Smooth muscle cell (in vitro differentiated cells): ENCODE measurements at regions not wholly inside any gene's neighbourhood (a gene's known extent, or its start where the extent isn't known, plus 50 kb on each side); places are given as distances from the start of the nearest gene placed in this dataset.

Experiments
- DNase-seq: peaks from one replicate; lab custom pipeline; 2025; ENCODE audit not compliant: unreplicated experiment; lab: John Stamatoyannopoulos, UW
- H2AFZ ChIP-seq: fragments of 200-600 bp; sonication (generic); 2 replicates; pipeline ENCODE4 v1.6.0; 2016; ENCODE audit warnings: antibody characterized with exemption, low read depth, mild to moderate bottlenecking
- H3F3A ChIP-seq: fragments of 200-600 bp; sonication (generic); 2 replicates; pipeline ENCODE4 v1.6.0; 2017; ENCODE audit warnings: antibody characterized with exemption, low read depth
- H3K27ac ChIP-seq: fragments of 200-600 bp; sonication (generic); 2 replicates; pipeline ENCODE4 v1.5.1; 2016; ENCODE audit warnings: low read depth, mild to moderate bottlenecking
- H3K27me3 ChIP-seq: fragments of 200-600 bp; sonication (generic); 2 replicates; pipeline ENCODE4 v1.6.1; 2016; ENCODE audit warnings: low read depth, mild to moderate bottlenecking
- H3K36me3 ChIP-seq: fragments of 200-600 bp; sonication (generic); 2 replicates; pipeline ENCODE4 v1.5.1; 2016; ENCODE audit warnings: low read depth
- H3K4me1 ChIP-seq: fragments of 200-600 bp; sonication (generic); 2 replicates; pipeline ENCODE4 v1.5.1; 2016; ENCODE audit warnings: low read depth
- H3K4me2 ChIP-seq: fragments of 200-600 bp; sonication (generic); 2 replicates; pipeline ENCODE4 v1.6.0; 2016; ENCODE audit warnings: mild to moderate bottlenecking
- H3K4me3 ChIP-seq: fragments of 200-600 bp; sonication (generic); 2 replicates; pipeline ENCODE4 v1.5.1; 2016; ENCODE audit warnings: mild to moderate bottlenecking
- H3K79me2 ChIP-seq: fragments of 200-600 bp; sonication (generic); 2 replicates; pipeline ENCODE4 v1.6.0; 2016; ENCODE audit warnings: low read depth, mild to moderate bottlenecking
- H3K9ac ChIP-seq: fragments of 200-600 bp; sonication (generic); 2 replicates; pipeline ENCODE4 v1.6.0; 2016; ENCODE audit warnings: low read depth
- H3K9me3 ChIP-seq: fragments of 200-600 bp; sonication (generic); replicated peaks from 2 replicates; pipeline ENCODE4 v1.5.1; 2016; ENCODE audit warnings: low read depth
- H4K20me1 ChIP-seq: fragments of 200-600 bp; sonication (generic); 2 replicates; pipeline ENCODE4 v1.6.0; 2016; ENCODE audit warnings: low read depth
- WGBS: methylation state at CpG from one replicate; pipeline ENCODE4 v1.1.7; 2016; ENCODE audit warnings: low lambda C conversion rate; 5-methylcytosine and 5-hydroxymethylcytosine counted together
- TF ChIP-seq, protein P1 (sequence below): fragments of 200-600 bp; sonication (generic); IDR thresholded peaks from 2 replicates; pipeline ENCODE4 v1.5.1; 2017; ENCODE audit warnings: borderline replicate concordance, mild to moderate bottlenecking, antibody characterized with exemption; ENCODE audit not compliant: insufficient read depth, poor library complexity, severe bottlenecking

DNA sequence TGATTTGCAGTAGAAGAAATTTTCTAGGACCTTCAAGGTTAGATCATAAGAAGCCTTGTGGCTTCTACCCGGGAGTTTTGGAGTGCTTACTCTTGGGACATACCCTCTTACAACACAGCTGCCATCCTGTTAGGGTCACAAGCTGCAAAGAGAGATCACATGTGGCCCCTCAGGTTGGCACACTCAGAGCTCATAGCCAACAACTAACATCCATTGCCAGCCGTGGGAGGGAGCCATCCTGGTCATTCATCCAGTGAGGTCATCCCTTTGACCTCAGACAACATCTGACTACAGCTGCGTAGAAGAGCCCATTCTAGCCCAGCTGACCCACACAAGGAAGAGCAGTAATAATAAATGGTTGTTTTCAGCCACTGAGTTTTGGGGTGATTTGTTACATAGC is 76.9 kb upstream of the NABP1 start:
- Histone ChIP-seq H3F3A (no peaks in the 10 kb centered on the region), H3K27ac (no peak overlapping the region), H4K20me1 (no peaks in the 10 kb centered on the region), H3K9ac (no peak overlapping the region), H3K27me3 (no peaks in the 10 kb centered on the region), H3K79me2 (no peaks in the 10 kb centered on the region), H3K36me3 (no peaks in the 10 kb centered on the region), H3K4me3 (no peak overlapping the region), H3K9me3 (no peaks in the 10 kb centered on the region), H3K4me1 (no peaks in the 10 kb centered on the region), H3K4me2 (no peak overlapping the region), H2AFZ (no peak overlapping the region)
- 91% methylated on average over 3 of the region's 3 CpGs for WGBS
- no peak for DNase-seq
- TF ChIP-seq, protein P1, sequence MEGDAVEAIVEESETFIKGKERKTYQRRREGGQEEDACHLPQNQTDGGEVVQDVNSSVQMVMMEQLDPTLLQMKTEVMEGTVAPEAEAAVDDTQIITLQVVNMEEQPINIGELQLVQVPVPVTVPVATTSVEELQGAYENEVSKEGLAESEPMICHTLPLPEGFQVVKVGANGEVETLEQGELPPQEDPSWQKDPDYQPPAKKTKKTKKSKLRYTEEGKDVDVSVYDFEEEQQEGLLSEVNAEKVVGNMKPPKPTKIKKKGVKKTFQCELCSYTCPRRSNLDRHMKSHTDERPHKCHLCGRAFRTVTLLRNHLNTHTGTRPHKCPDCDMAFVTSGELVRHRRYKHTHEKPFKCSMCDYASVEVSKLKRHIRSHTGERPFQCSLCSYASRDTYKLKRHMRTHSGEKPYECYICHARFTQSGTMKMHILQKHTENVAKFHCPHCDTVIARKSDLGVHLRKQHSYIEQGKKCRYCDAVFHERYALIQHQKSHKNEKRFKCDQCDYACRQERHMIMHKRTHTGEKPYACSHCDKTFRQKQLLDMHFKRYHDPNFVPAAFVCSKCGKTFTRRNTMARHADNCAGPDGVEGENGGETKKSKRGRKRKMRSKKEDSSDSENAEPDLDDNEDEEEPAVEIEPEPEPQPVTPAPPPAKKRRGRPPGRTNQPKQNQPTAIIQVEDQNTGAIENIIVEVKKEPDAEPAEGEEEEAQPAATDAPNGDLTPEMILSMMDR: no peak

- no peaks in the 10 kb centered on the region for H3K27me3 ChIP-seq
These were observed 73.8 kb upstream of the NABP1 start for GRCh38 chr2:191604154-191604553.

DNA sequence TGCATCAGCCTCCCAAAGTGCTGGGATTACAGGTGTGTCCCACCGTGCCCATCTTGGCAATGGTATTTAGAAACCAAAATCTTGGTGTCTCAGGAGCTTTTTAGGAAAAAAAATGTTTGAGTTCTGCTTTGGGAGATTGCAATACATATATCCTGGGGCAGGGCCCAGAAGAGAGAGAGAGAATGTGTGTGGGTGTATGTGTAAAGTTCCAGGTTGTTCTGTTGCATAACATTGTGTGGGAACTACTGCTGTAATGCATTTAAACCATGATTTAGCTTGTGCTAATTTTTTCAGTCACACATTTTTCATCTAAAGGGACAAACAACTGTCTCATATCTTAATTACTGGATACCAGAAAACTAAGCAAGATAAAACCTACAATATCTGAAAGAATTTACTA is 70.8 kb upstream of the NABP1 start:
- no peaks in the 10 kb centered on the region for H3K4me1 ChIP-seq
- no peaks in the 10 kb centered on the region for H3F3A ChIP-seq
- no peaks in the 10 kb centered on the region for H4K20me1 ChIP-seq
- H3K4me3 ChIP-seq: no peak overlapping the region
- H3K27me3 ChIP-seq: no peaks in the 10 kb centered on the region
- 88% methylated on average over 1 of the region's 1 CpG for WGBS
- DNase-seq: no peak
- H3K9ac ChIP-seq: no peak overlapping the region
- H3K4me2 ChIP-seq: no peak overlapping the region
- no peaks in the 10 kb centered on the region for H3K36me3 ChIP-seq
- no peak overlapping the region for H3K27ac ChIP-seq
- no peaks in the 10 kb centered on the region for H3K9me3 ChIP-seq
- H3K79me2 ChIP-seq: no peaks in the 10 kb centered on the region
- TF ChIP-seq, protein P1: no peak
- no peak overlapping the region for H2AFZ ChIP-seq

More at GRCh38 chr2:191604154-191604553, 73.8 kb upstream of the NABP1 start:
- H3F3A ChIP-seq: no peaks in the 10 kb centered on the region
- H3K4me3 ChIP-seq: no peak overlapping the region
- no peak overlapping the region for H3K9ac ChIP-seq
- no peaks in the 10 kb centered on the region for H3K4me1 ChIP-seq
- 84% methylated on average over 4 of the region's 4 CpGs for WGBS
- no peaks in the 10 kb centered on the region for H4K20me1 ChIP-seq
- H3K9me3 ChIP-seq: no peaks in the 10 kb centered on the region
- no peak overlapping the region for H2AFZ ChIP-seq
- H3K27ac ChIP-seq: no peak overlapping the region
- H3K36me3 ChIP-seq: no peaks in the 10 kb centered on the region
- no peak for DNase-seq
- TF ChIP-seq, protein P1: no peak
- H3K4me2 ChIP-seq: no peak overlapping the region
- H3K79me2 ChIP-seq: no peaks in the 10 kb centered on the region

DNA sequence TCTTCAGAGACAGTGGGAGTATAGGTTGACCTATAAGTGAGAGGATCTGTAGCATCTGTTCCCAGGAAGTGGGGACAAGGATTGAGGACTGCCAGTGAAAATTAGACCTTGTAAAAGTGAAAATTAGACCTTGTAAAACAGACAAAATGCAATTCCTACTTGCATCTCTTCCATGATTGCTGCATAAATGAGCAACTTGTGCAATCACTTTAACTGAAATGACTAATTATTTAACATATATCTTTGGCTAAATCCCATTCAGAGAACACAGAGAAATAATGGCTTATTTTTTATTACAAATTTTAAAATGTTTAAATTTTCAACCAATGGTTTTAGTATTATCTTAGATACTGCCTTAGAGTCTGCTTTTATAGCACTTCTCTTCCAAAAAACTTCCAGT is 67.2 kb upstream of the NABP1 start:
- H3K9ac ChIP-seq: no peak overlapping the region
- no peak for DNase-seq
- no peaks in the 10 kb centered on the region for H3K79me2 ChIP-seq
- H3K4me1 ChIP-seq: no peaks in the 10 kb centered on the region
- H2AFZ ChIP-seq: no peak overlapping the region
- no peak overlapping the region for H3K4me2 ChIP-seq
- H3F3A ChIP-seq: no peaks in the 10 kb centered on the region
- H3K27ac ChIP-seq: no peak overlapping the region
- no peaks in the 10 kb centered on the region for H3K9me3 ChIP-seq
- TF ChIP-seq, protein P1: no peak
- no peaks in the 10 kb centered on the region for H3K27me3 ChIP-seq
- no peaks in the 10 kb centered on the region for H4K20me1 ChIP-seq
- H3K36me3 ChIP-seq: no peaks in the 10 kb centered on the region
- H3K4me3 ChIP-seq: no peak overlapping the region
